HG02981 (cell line): ENCODE measurements at regions not wholly inside any gene's neighbourhood (a gene's known extent, or its start where the extent isn't known, plus 50 kb on each side); places are given as distances from the start of the nearest gene placed in this dataset.

ENCODE experiments used
- ATAC-seq: cut with Tn5 transposase; IDR thresholded peaks from one replicate; pipeline ENCODE4 v1.9.1; 2021; ENCODE audit warnings: mild to moderate bottlenecking, moderate library complexity; ENCODE audit not compliant: unreplicated experiment

DNA sequence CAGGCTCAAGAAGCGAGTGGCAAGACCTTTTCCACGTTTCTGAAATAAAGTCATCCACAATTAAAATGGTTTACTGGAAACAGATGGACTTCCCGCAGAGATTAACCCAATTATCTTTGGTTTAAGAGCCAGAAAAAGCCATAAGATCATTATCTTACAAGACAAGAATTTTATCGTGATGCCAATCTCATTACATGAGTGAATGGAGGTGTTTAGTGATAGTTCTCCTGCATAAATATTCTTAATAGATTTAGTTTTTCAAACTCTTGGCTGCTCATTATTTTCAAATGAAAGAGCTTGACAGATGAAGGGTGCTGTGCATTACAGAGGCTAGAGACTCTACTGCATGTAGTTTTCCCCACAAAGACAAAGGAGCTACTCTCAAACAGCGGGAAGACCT, 1028.4 kb upstream of the PIK3C3 start:
- ATAC-seq, result no peak

DNA sequence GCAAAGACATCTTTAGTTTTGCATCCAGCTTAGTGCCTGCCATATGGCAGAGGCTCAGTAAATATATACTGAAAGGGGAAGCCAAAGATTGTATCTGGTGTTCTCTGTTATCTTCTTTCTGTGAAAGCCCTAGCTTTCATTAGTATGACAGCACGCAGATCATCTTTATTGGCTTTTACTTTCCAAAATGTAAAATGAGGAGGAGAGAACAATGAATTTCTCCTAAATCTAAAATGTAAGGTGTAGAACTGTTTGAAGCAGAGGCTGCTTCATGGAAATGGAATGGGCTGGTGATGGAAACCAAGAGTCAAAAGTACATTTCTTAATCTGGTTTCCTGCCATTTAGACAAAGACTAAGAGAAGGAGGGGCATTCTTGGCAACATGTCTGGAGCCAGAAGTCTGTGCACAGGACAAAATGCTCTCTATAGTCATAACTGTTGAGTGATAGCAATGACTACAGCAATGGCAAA, 1029.9 kb upstream of the PIK3C3 start:
- no peak for ATAC-seq

DNA sequence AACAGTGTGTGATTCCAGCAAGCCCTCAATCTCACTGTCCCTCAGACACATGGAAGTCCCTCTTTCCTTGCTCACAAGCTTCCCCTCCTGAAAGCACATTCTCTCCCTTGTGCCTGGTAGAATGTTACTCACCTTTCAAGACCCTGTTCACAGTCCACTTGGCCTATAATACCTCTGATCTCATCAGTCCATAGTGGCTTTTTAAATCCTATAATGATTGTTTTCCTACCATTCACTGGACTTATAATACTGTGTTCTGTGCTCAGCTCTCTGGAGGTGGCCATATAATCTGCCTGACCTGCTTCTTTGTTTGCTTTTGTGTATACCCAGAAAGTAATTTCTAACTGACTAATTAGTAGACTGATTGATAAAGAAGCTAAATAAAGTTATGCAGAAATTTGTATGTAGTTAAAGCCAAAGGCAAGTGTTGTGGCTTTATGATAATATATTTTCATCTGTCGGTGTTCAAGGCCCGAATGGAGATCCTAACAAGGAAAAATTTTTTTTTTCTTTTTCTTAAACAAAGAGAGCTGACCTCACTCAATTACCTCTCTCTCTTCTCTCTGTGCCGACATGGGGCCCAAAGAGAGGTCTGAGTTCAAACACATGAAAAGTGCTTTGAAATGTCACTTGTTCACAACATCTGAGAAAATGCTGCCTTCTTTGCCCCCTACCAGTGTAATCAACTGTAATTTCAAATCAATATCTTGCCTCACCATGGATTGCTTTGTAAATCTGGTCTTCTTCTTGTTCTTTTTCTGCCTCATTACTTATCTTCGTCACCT, 1033.0 kb upstream of the PIK3C3 start:
- no peak for ATAC-seq

DNA sequence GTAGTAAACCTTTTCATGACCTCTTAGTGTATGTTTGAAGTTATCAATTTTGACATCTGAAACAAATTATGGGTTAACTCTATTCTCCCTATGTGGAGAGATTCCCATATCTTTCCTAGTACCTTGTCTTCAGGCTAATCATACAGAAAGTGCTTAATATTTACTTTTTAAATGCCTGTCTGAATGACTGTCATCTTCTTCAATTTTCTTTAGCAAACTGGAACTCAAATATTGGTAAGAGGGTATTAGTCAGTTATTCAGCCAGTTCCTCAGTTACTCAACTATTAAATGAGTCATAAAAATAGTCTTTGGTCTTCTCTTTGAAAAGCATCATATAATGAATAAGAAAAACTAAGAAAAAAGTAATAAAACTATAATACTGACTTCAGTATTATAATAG, 1038.0 kb upstream of the PIK3C3 start:
- no peak for ATAC-seq

DNA sequence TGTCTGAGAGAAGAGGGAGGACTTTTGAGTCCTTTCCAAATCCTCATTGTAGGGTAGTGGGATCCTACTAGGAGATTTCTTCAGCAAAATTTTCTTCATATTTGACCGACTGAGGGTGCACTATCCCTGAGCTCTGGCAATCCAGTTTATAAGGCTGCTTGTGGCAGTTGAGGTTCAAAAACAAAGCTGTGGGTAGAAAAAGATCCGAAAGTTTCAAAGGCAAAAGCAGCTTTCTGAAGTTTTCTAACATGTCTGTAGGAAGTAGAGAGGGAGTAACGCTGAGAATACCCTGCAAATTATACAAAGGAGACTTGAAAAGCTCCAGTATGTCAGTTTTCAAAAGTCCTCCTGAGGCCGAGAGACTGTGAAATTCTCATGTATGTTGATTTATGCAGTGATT, 1039.3 kb upstream of the PIK3C3 start:
- ATAC-seq, result no peak

DNA sequence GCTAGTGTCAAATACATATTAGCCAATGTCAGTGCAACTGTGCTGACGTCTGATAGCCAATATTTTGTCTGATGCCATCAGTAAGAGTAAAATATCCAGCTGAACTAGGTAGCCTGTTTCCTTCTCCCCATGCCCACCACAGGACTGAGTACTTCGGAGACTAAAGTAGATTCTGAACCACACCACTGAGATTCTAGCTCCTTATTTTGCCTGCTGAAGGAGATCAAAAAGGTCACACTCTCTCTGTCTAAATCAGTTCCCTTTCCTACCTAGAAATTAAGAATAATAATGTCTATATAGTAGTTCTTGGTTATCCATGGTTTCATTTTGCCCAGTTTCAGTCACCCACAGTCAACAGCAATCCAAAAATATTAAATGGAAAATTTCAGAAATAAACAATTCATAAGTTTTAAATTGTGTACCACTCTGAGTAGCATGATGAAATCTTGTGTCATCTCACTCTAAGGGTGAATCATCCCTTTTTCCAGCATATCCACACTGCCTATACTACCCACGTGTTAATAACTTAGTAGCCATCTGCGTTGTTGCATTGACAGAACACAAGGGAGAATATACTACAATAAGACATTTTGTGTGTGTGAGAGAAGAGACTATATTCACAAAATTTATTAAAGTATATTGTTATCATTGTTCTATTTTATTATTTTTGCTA, 1043.3 kb upstream of the PIK3C3 start:
- ATAC-seq, result no peak

DNA sequence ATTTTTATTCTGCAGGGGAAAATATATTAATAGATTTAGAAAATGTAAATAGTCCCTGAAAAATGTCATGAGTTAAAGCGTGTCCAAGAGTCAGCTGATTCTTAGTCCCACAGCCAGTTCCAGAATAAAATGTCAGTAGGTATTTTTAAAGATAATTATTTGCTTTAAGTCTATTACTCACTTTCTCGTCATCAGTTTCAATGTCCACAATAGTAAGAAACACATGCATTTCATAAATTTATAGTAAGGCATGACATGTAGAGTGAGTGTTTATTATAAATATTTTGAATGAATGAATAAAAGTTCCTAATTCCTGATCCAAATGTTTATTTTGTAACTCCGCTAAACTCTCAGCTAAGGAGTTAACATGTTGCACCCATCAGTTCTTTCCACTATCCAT, 1044.0 kb upstream of the PIK3C3 start:
- no peak for ATAC-seq

DNA sequence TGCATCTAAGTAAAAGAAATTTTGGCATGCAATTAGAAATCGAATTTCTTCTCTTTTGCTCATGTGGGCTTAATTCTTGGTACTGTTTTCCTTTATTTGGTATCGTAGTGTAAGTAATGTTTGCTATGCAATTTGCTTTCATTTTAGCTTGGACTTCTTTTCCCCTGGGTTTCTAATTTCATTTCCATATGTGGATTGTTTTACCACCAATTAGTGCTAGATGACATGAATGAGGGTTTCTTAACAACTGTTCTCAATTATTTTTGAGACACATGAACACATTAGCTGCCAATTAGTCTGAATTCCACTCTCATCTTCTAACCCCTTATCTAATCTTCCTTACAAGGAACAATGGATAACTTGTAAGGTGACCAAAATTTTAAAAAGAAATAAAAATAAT, 1047.2 kb upstream of the PIK3C3 start:
- ATAC-seq, result no peak

DNA sequence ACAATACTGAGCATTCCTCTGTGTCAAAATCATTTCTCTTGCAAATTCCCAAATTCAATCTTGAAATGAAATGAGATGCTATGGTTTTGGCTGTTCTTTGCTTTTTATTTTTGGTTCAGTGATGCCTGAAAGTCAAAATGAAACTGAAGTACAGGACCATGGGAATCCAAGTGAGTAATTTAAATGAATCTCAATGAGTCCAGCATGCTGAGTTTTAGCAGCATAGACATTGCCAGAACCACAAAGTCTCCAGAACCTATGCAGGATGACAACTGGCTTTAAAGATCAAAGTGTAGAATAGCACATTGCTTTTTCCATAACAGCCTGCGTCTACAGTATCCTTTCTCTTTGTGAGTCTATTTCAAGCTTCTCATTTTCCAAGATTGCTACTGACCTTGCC, 1050.7 kb upstream of the PIK3C3 start:
- ATAC-seq, result no peak

DNA sequence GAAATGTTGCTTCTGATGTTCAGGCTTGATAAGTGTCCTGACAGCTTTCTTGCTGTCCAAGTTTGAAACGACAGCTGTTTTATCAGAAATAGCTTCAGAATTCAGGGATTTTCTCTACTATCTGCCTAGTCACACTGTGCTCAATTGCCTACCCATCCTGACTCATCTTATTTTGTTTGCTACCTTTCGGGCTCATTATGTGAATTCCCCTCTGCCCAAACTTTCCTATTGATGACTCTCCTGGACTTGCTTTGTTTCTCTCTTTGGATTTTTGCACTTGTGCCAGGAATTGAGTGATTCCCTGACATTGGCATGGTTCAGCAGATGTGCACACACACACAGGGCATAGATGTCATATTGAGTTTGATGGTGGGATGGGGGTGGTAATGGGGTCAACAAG, 1052.6 kb upstream of the PIK3C3 start:
- no peak for ATAC-seq

DNA sequence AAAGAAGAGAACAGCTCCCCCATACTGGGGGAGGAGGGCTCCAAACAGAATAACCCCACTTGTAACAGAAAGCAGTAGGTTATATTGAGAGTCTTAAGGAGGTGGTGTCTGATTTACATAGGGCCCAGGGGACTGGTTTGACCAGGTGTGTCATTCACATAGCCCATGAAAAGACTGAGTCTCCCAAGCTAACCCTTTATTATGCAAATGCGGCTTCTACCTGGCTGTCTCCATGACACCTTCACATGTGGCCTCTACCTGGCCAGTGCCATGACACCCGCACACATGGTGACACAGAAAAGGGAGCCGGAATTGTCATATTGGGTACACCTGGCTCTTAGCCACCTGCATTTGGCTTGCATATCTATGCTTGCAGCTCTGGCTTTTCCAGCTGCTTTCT, 1057.2 kb upstream of the PIK3C3 start:
- no peak for ATAC-seq

DNA sequence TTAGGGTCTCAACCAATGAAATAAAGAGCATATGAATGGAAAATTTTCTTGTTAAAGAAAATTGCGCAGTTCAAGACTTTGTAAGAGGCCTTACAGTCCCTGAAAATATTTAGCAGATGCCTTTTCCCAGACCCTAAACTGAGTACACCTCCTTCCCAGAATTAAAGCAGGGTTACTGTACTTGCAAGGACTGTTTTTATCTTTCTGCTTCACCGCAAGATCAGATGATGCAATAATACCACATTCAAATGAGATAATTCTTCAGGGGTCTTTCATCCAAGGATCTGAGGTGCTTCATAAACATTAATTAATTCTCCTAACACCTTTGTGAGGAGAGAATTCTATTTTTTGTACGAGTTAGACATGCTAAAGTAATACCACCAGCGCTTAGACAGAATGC, 1071.8 kb upstream of the PIK3C3 start:
- ATAC-seq, result no peak

DNA sequence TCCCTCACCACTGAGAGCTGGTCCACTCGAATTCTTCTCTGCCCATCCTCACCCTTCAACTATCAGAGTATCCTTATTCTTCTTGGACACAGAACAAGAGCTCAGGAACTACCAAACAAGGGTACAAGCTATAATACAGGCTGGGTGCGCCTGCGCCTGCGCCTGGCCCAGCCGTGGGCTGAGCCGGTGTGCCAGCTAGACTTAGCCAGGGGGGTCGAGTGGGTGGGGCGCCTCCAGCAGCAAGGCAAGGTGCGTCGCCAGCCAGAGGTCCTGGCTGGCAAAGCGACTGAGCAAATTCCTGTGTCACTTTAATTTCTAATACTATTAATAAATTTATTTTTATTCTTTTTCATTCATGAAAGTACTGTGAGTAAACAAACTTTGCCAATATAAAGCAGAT, 1072.6 kb upstream of the PIK3C3 start:
- no peak for ATAC-seq

DNA sequence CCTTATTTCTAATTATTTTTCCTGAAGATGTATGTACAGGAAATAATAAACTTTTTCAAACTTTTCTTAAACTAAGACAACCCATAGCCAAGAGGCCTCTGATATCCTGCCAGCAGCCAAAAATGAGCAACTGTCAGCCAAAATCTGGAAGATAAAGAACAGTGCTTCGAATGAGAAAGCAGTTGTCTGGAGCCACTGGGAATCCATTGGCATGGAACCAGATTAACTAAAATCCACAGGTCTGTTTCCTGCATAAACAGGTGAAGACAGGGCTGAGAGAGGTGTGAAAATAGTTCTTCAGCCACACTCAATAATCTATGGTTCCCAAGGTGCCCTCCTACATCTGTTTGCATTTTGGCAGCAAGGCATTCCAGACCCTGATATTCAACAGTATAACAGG, 1076.7 kb upstream of the PIK3C3 start:
- ATAC-seq, result no peak

DNA sequence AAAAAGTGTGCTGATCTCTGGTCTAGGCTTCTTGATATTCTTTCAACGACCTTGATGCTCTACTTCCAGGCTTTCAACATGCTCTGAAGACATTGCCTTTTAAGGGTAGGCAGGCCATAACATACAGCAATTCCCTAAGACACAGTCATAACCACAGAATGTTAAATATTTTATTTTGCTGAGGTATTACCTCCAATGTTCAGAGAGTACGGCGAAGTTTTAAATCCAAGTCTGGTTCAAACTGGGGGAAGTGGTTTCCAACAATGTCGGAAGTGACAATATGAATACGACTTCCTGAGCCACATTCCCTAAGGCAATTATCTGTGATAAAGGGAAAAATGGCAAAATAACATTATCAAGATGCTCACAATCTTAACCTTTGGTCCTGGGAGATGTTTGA, 1077.9 kb upstream of the PIK3C3 start:
- no peak for ATAC-seq

DNA sequence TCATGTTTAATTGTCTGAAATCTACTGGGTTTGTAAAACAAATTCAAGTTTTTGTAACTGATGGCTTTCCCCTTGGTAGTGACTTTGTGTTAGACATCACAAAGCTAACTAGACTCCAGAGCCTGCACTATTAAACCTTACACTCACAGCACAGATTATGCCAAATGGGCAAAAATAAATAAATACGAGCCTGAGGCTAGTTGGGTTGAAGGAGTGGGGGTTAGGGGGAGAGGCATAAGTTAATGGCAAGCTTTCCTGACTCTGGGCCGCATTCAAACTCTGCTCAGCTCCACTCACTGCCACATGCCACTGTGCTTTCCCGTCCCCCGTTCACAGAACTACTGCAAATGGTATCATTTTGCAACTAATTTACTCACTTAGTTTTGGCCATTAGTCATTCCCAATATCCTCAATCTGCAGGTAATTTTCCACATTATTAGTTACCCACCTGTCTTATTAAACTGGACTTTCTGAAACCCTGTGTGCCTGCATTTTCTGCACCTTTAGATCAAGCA, 1079.9 kb upstream of the PIK3C3 start:
- no peak for ATAC-seq

DNA sequence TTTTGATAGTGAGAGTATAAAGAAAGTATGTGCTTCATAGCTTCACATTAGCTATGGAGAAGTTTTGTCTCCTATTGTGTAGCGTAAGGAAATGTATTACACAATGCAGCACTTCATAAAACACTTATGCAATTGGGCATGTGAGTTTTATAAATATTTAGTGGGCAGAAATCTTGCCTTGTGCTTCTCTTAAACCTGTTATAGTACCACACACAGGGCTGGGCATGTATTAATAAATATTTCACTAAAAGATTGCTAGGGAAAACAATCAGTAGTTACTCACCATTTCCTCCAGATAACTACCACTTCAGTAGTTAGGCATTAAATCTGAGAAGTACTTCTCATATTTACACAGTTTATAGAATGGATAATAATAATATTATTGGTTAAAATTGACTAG, 1080.8 kb upstream of the PIK3C3 start:
- ATAC-seq, result no peak

DNA sequence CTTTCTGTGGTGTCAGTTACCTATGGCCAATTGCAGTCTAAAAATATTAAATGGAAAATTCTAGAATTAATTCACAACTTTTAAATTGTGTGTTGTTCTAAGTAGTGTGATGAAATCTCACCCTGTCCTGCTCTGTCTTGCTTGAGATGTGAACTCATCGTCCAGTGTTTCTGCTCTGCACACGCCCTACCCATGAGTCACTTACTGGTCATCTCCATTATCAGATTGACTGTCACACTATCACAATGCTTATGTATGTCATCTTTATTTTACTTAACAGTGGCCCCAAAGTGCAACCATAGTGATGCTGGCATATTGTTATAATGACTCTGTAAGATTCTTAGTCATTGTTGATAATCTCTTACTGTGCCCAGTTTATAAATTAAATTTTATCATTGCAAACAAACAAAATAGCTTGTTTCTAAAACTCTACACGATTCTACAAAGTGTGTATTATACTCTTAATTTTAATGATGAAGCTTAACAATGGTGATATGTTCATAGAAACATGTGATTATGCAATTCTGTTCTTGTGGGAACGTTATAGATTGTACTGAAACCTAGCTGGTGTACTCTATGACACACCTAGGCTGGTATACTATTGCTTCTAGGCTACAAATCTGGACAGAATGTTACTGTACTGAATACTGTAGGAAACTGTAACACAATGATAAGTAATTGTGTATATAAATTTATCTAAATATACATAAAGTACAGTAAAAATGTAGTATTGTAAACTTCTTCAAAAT, 1086.8 kb upstream of the PIK3C3 start:
- ATAC-seq, result no peak

DNA sequence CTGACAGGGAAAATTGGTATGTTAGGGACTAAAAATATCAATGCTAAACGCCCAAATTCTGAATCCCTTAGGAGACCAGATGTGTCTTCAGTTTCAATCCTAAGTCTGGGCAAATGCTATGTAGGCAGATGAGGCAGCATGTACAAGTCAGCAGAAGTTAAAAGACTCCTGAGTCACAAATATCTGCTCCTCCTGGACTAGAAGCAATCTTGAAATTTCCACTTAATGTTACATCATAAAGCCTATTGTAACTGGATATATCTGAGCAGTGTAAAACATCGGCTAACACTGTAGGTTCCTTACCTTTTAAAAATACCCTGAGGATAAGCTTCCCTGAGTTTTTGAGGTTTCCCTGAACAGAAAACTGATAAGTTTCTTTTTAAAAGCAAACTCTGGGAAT, 1087.6 kb upstream of the PIK3C3 start:
- no peak for ATAC-seq

DNA sequence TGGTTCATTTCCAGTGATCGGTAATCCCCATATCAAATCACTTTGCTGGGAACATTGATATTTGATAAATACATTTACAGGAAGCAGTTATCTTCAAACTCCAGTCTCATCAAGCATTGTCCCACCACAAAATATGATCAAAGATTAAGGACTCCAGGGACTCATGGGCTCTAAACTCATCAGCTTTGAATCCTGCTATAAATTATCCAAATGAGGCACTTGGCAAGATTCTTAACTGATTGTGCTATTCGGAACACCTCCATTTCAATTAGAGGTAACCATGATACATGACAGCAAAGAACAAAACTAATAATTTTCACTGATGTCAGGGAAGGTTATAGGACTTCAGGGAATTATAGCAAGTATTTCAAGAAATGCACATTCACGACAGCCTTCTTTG, 1088.1 kb upstream of the PIK3C3 start:
- no peak for ATAC-seq

DNA sequence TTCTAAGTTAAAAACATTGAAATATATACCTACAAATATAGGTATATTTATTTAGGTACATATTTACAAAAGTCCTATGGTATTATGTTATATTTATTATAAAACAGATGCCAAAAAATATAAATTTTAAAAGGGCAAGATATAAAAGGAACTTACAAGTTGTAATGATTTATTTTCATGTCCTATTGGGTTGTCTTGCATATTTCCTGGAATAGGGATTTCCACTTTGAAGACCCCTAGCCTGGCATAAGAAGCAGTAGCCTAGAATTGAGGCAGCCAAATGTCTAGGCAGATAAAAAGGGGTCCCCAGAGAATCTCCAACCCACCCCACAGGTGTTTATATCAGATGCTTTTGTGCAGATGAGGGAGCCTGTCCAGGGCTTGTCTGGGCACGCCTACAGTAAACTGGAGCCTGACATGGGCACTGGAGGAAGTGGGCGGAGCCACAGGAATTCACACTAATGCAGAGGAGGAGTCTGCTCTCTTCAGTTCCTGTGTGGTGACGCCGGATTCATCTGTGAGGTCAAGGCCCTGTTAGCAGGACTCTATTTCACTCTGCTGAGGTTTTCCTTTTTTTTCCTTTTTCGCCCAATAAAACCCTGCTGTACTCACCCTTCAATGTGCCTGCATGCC, 1088.9 kb upstream of the PIK3C3 start:
- no peak for ATAC-seq
